C4-2B (cell line): ENCODE measurements at regions not wholly inside any gene's neighbourhood (a gene's known extent, or its start where the extent isn't known, plus 50 kb on each side); places are given as distances from the start of the nearest gene placed in this dataset.

Experiments
- H3K27ac ChIP-seq: fragments of 450-650 bp; 2 replicates; pipeline ENCODE4 v1.5.1; 2017
- ZFX ChIP-seq: fragments of 450-650 bp; IDR thresholded peaks from 2 replicates; pipeline ENCODE4 v1.6.1; 2017
- TF ChIP-seq, protein P1 (sequence below): fragments of 450-650 bp; conservative IDR thresholded peaks from 2 replicates; pipeline ENCODE4 v1.5.1; 2017; ENCODE audit warnings: mild to moderate bottlenecking

- no peak overlapping the region for H3K27ac ChIP-seq
- TF ChIP-seq, protein P1, sequence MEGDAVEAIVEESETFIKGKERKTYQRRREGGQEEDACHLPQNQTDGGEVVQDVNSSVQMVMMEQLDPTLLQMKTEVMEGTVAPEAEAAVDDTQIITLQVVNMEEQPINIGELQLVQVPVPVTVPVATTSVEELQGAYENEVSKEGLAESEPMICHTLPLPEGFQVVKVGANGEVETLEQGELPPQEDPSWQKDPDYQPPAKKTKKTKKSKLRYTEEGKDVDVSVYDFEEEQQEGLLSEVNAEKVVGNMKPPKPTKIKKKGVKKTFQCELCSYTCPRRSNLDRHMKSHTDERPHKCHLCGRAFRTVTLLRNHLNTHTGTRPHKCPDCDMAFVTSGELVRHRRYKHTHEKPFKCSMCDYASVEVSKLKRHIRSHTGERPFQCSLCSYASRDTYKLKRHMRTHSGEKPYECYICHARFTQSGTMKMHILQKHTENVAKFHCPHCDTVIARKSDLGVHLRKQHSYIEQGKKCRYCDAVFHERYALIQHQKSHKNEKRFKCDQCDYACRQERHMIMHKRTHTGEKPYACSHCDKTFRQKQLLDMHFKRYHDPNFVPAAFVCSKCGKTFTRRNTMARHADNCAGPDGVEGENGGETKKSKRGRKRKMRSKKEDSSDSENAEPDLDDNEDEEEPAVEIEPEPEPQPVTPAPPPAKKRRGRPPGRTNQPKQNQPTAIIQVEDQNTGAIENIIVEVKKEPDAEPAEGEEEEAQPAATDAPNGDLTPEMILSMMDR, result no peak
Observed at GRCh38 chr5:43780586-43780985, 177.6 kb downstream of the NNT start.

DNA sequence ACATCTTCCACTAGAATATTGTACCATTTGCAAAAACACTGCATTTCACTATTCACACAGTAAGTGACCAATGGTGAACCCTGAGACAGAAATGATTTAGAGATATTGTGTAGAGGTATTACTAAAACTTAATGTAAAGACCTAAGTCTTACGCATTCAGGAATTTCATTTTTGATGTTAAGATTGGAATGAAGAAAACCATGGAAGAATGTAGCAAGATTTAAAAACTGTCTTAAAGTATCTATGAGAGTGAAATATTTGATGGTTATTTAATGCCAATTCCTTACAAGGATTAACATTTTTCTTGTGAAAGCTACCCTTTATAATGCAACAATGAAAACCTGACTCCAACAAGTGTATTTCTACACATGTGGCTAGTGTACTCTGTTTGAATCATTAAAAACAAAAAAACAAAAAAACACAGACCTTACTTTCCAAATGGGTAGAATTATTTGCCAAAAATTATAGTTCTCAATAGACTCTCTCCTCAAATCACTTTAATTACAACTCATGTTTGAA is 172.0 kb downstream of the NNT start:
- no peak for TF ChIP-seq ZFX
- TF ChIP-seq, protein P1, result no peak
- no peak overlapping the region for H3K27ac ChIP-seq

- no peak overlapping the region for H3K27ac ChIP-seq
- no peak for TF ChIP-seq ZFX
- TF ChIP-seq, protein P1, result no peak
Observed at GRCh38 chr5:43773478-43773844, 170.5 kb downstream of the NNT start.

DNA sequence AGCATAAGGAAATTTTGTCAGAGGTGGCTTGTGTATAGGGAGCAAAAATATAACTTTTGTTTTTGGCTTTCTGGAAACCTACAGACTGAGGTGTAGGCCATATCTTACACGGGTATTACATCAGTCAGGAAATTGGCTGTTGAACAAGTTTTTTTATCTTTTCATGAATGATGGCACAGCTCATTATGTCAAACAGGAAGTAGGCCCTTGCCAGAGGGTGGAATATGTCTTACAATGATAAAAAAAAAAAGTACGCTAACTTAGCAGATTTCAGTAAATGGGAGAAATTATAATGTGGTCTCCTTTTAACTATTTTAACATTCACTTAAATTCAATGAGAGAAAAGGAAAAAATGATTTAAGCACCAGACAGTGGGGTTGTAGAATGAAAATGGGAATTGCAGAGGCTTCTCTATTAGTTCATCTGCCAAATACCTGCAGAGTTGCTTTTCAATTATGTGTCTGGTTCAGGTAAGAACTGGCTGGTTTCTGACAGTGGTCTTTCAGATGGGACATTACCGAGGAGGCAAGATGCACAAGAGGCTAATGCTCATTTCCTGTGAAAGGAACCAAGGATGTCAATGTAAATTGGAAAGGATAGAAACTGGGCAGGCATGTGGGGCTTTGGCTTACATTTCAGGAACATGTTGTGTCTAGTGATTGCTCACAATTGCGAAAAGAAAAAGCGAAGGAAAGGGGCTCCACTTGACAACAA is 169.9 kb downstream of the NNT start:
- TF ChIP-seq ZFX, result no peak
- TF ChIP-seq, protein P1, result no peak

GRCh38 chr5:43772458-43772763 is 169.4 kb downstream of the NNT start:
- TF ChIP-seq, protein P1, result no peak
- no peak for TF ChIP-seq ZFX
- H3K27ac ChIP-seq, result no peak overlapping the region

More for the DNA sequence above, 169.9 kb downstream of the NNT start:
- H3K27ac ChIP-seq, result no peak overlapping the region

- TF ChIP-seq, protein P1, result no peak
- no peak for TF ChIP-seq ZFX
- no peak overlapping the region for H3K27ac ChIP-seq
Observed at GRCh38 chr5:43771611-43772031, 168.6 kb downstream of the NNT start.

DNA sequence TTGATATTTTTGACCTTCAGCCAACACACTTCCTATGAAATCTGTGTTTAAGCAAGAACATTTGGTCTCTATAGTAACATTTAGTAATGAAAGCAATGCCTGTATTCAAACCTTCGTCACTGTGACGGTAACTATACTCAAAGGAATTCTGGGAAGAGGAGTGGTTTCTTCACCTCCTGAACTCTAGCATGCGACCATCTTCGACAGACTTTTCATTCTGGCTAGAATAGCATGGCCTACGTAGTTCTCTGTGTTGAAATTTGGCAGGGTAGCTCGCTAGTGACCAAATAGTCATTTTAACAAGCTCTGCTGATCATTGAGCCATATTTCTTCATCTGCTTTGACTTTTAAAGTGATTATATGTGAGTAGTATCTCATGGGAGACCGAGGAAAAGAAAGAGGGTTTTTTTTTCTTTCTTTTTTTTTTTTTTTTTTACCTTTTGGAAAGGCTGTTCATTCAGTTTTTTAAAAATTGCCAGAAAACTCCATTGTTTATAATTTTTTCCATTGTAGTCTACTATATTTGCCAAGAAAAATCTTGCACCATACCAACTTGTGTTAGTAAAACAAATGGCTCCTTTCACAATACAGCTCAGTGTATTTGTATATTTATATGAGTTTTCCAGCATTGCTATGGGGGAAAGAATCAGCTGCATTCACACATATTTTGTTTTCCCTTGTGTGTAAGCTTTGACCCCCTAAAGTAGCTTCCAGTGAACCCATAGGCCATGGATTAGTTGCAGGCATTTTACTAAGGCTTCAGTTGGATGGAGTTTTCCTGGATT is 166.8 kb downstream of the NNT start:
- TF ChIP-seq, protein P1, result no peak
- no peak for TF ChIP-seq ZFX
- no peak overlapping the region for H3K27ac ChIP-seq
